CD14-positive monocyte (primary cell): ENCODE measurements at regions not wholly inside any gene's neighbourhood (a gene's known extent, or its start where the extent isn't known, plus 50 kb on each side); places are given as distances from the start of the nearest gene placed in this dataset.

ENCODE experiments used
- DNase-seq, 3 donors: peaks; one replicate each; pipeline ENCODE4 v3.0.0-alpha.2; 2011 to 2022
- H2AFZ ChIP-seq: 2 replicates; pipeline ENCODE4 v1.6.0; 2012; ENCODE audit warnings: mild to moderate bottlenecking, low read depth, low read length, inconsistent platforms; ENCODE audit not compliant: insufficient read depth, poor library complexity, severe bottlenecking
- H3K27ac ChIP-seq, 2 donors: 1 replicate in 1 of 2; 2 replicates in 1 of 2; pipeline ENCODE4 v1.5.1; 2012 to 2013; ENCODE audit warnings: low read length in 2 of 2, control low read depth in 1 of 2, inconsistent platforms in 1 of 2, low read depth in 1 of 2, mild to moderate bottlenecking in 1 of 2
- H3K27me3 ChIP-seq, 2 donors: one replicate each; pipeline versions ENCODE4 v1.6.0 to v1.6.1; 2011 to 2013; ENCODE audit warnings: low read length in 2 of 2; ENCODE audit not compliant: control insufficient read depth in 2 of 2, insufficient read depth in 2 of 2
- H3K36me3 ChIP-seq, 2 donors: replicated peaks in 1 of 2; 1 replicate in 1 of 2; 2 replicates in 1 of 2; pipeline versions ENCODE4 v1.5.1 to v1.6.1; 2012 to 2013; ENCODE audit warnings: low read length in 2 of 2, control low read depth in 1 of 2, inconsistent platforms in 1 of 2, mild to moderate bottlenecking in 1 of 2; ENCODE audit not compliant: insufficient read depth in 2 of 2, control insufficient read depth in 1 of 2
- H3K4me1 ChIP-seq, 2 donors: 1 replicate in 1 of 2; 2 replicates in 1 of 2; pipeline versions ENCODE4 v1.5.1 to v1.6.1; 2012 to 2013; ENCODE audit warnings: low read length in 2 of 2, control low read depth in 1 of 2, inconsistent platforms in 1 of 2, mild to moderate bottlenecking in 1 of 2, moderate library complexity in 1 of 2; ENCODE audit not compliant: insufficient read depth in 2 of 2, control insufficient read depth in 1 of 2
- H3K4me2 ChIP-seq: replicated peaks from 2 replicates; pipeline ENCODE3; 2012; ENCODE audit warnings: low read length, moderate library complexity, mild to moderate bottlenecking; ENCODE audit not compliant: poor library complexity, severe bottlenecking; ENCODE audit errors: extremely low read depth
- H3K4me3 ChIP-seq, 3 experiments: fragments of 200-600 bp in 1 of 3; sonication (generic) in 1 of 3; replicated peaks in 1 of 3; 1 replicate in 2 of 3; 2 replicates in 1 of 3; pipeline ENCODE4 v1.5.1; 2011 to 2013; ENCODE audit warnings: low read length in 3 of 3, mild to moderate bottlenecking in 3 of 3, control low read depth in 2 of 3, low read depth in 2 of 3, inconsistent platforms in 1 of 3, moderate library complexity in 1 of 3
- H3K79me2 ChIP-seq: 2 replicates; pipeline ENCODE4 v1.6.0; 2012; ENCODE audit warnings: mild to moderate bottlenecking, control low read depth, inconsistent platforms, low read length, moderate library complexity; ENCODE audit not compliant: insufficient read depth
- H3K9ac ChIP-seq: 2 replicates; pipeline ENCODE4 v1.6.0; 2017; ENCODE audit warnings: low read length, mild to moderate bottlenecking; ENCODE audit not compliant: insufficient read depth, poor library complexity, severe bottlenecking
- H3K9me3 ChIP-seq, 2 donors: replicated peaks in 1 of 2; 1 replicate in 1 of 2; 2 replicates in 1 of 2; pipeline versions ENCODE4 v1.5.1 to v1.6.1; 2012 to 2013; ENCODE audit warnings: low read length in 2 of 2, control low read depth in 1 of 2; ENCODE audit not compliant: control insufficient read depth in 1 of 2, insufficient read depth in 1 of 2
- H4K20me1 ChIP-seq: 2 replicates; pipeline ENCODE4 v1.6.0; 2012; ENCODE audit warnings: mild to moderate bottlenecking, low read length, control low read depth, moderate library complexity; ENCODE audit not compliant: insufficient read depth
- H3K27ac Mint-ChIP-seq, 7 donors: one replicate each; pipeline ENCODE4 v1.8.0; 2020; ENCODE audit warnings: mild to moderate bottlenecking in 7 of 7, mixed read lengths in 7 of 7, moderate library complexity in 6 of 7, inconsistent platforms in 2 of 7
- H3K27me3 Mint-ChIP-seq, 3 donors: one replicate each; pipeline ENCODE4 v1.8.0; 2021 to 2022; ENCODE audit warnings: low read depth in 3 of 3, mild to moderate bottlenecking in 3 of 3, mixed read lengths in 3 of 3, moderate library complexity in 3 of 3, inconsistent platforms in 1 of 3
- H3K36me3 Mint-ChIP-seq, 2 donors: one replicate each; pipeline ENCODE4 v1.8.0; 2020; ENCODE audit warnings: mixed read lengths in 2 of 2, inconsistent platforms in 1 of 2, mild to moderate bottlenecking in 1 of 2
- H3K4me1 Mint-ChIP-seq: one replicate; pipeline ENCODE4 v1.8.0; 2020; ENCODE audit warnings: mild to moderate bottlenecking, mixed read lengths
- H3K4me3 Mint-ChIP-seq, 2 donors: one replicate each; pipeline ENCODE4 v1.8.0; 2020; ENCODE audit warnings: mild to moderate bottlenecking in 2 of 2, mixed read lengths in 2 of 2, moderate library complexity in 1 of 2
- H3K9me3 Mint-ChIP-seq, 7 donors: one replicate each; pipeline ENCODE4 v1.8.0; 2020 to 2022; ENCODE audit warnings: mixed read lengths in 7 of 7, mild to moderate bottlenecking in 6 of 7, moderate library complexity in 6 of 7, inconsistent platforms in 2 of 7
- CTCF ChIP-seq: fragments of 200-600 bp; IDR thresholded peaks from one replicate; pipeline ENCODE4 v1.8.0; 2022; ENCODE audit warnings: antibody characterized with exemption, mild to moderate bottlenecking
- WGBS: methylation state at CpG from one replicate; pipeline ENCODE4 v1.1.5; 2013; ENCODE audit warnings: missing lambda C conversion rate; ENCODE audit not compliant: insufficient coverage; 5-methylcytosine and 5-hydroxymethylcytosine counted together
- intact Hi-C, 2 donors: fragments of 100-400 bp; cut with micrococcal nuclease; formaldehyde crosslinking; loops; one replicate each; pipeline versions ENCODE4 v1.15.0 to v1.15.1; 2023

- Histone ChIP-seq H3K9me3 (no peaks in the 10 kb centered on the region), H3K79me2 (no peaks in the 10 kb centered on the region), H3K4me2 (peak overlapping the region; percentile 31), H3K36me3 (no peaks in the 10 kb centered on the region), H3K27ac (no peak overlapping the region), H3K4me3 (peak overlapping the region in 1 of 3 experiments; percentile 5), H4K20me1 (no peaks in the 10 kb centered on the region), H2AFZ (no peak overlapping the region), H3K9ac (no peak overlapping the region), H3K27me3 (no peaks in the 10 kb centered on the region), H3K4me1 (peaks cover 0 to 9% of the 10 kb centered on the region in 2 donors)
- H3K36me3 Mint-ChIP-seq = no peaks in the 10 kb centered on the region
- DNase-seq = peak in 2 of 3 donors; percentile 1 to 2
- H3K4me3 Mint-ChIP-seq = no peak overlapping the region
- H3K27ac Mint-ChIP-seq = peak overlapping the region in 5 of 7 donors; percentile 38 to 86 (median 65)
- no CpG with 5 or more reads among the region's 1 CpG for WGBS
- H3K9me3 Mint-ChIP-seq = peaks cover 0 to 2% (median 1%) of the 10 kb centered on the region in 7 donors
- intact Hi-C loops = no loop called here
- no peak for TF ChIP-seq CTCF
- no peaks in the 10 kb centered on the region for H3K27me3 Mint-ChIP-seq
- H3K4me1 Mint-ChIP-seq = peaks cover 8% of the 10 kb centered on the region
Measured at GRCh38 chr5:52469835-52470234, 317.9 kb upstream of the ITGA1 start.

- Histone ChIP-seq H3K4me3 (no peak overlapping the region), H2AFZ (no peak overlapping the region), H3K4me1 (no peaks in the 10 kb centered on the region), H4K20me1 (no peaks in the 10 kb centered on the region), H3K4me2 (no peak overlapping the region), H3K27ac (no peak overlapping the region), H3K27me3 (no peaks in the 10 kb centered on the region), H3K9me3 (peaks cover 0 to 6% of the 10 kb centered on the region in 2 donors), H3K9ac (no peak overlapping the region), H3K36me3 (no peaks in the 10 kb centered on the region), H3K79me2 (no peaks in the 10 kb centered on the region)
- H3K4me3 Mint-ChIP-seq = no peak overlapping the region
- no peak for DNase-seq
- no CpG with 5 or more reads among the region's 1 CpG for WGBS
- no peaks in the 10 kb centered on the region for H3K27me3 Mint-ChIP-seq
- H3K9me3 Mint-ChIP-seq = peaks cover 0 to 11% (median 1%) of the 10 kb centered on the region in 7 donors
- no peaks in the 10 kb centered on the region for H3K36me3 Mint-ChIP-seq
- intact Hi-C loops = no loop called here
- no peaks in the 10 kb centered on the region for H3K4me1 Mint-ChIP-seq
- no peak overlapping the region for H3K27ac Mint-ChIP-seq
- TF ChIP-seq CTCF = no peak
Measured at GRCh38 chr5:52476346-52476745, 311.4 kb upstream of the ITGA1 start.
